MCF 10A (cell line): ENCODE measurements at regions not wholly inside any gene's neighbourhood (a gene's known extent, or its start where the extent isn't known, plus 50 kb on each side); places are given as distances from the start of the nearest gene placed in this dataset.
A peak's percentile ranks its signal among the peaks of the same experiment; 100 is the strongest.

ENCODE experiments used
- BruUV-seq: library from RNA; stranded (reverse); fragments of 400-500 nt; replicated peaks from 2 replicates; lab custom pipeline; 2021; lab: Mats Ljungman, UMichigan
- CTCF ChIA-PET: fragments of 300-600 bp; sonication (Branson Sonifier 250); formaldehyde crosslinking; extraction: SDS; loops from one replicate; lab custom pipeline; 2021; ENCODE audit warnings: antibody characterized with exemption, inconsistent platforms; lab: Yijun Ruan, JAX
- POLR2A ChIA-PET: fragments of 300-600, 350-650 bp; sonication (Branson Sonifier 250); formaldehyde crosslinking; extraction: SDS; loops from one replicate; lab custom pipeline; 2020; ENCODE audit warnings: antibody characterized with exemption, inconsistent platforms; lab: Yijun Ruan, JAX
- DNase-seq: peaks from one replicate; pipeline ENCODE4 v3.0.0-alpha.2; 2018; ENCODE audit not compliant: unreplicated experiment
- H3K27ac Mint-ChIP-seq: one replicate; pipeline ENCODE4 v1.8.0; 2022; ENCODE audit warnings: mild to moderate bottlenecking, low read depth, mixed read lengths; ENCODE audit not compliant: unreplicated experiment
- H3K27me3 Mint-ChIP-seq: one replicate; pipeline ENCODE4 v1.8.0; 2022; ENCODE audit warnings: mixed read lengths; ENCODE audit not compliant: insufficient read depth, unreplicated experiment
- H3K36me3 Mint-ChIP-seq: one replicate; pipeline ENCODE4 v1.8.0; 2022; ENCODE audit warnings: mild to moderate bottlenecking, moderate library complexity, mixed read lengths; ENCODE audit not compliant: insufficient read depth, unreplicated experiment
- H3K4me1 Mint-ChIP-seq: one replicate; pipeline ENCODE4 v1.8.0; 2022; ENCODE audit warnings: mixed read lengths; ENCODE audit not compliant: insufficient read depth, unreplicated experiment
- H3K4me3 Mint-ChIP-seq: one replicate; pipeline ENCODE4 v1.8.0; 2022; ENCODE audit warnings: mild to moderate bottlenecking, moderate library complexity, mixed read lengths; ENCODE audit not compliant: unreplicated experiment
- H3K9me3 Mint-ChIP-seq: one replicate; pipeline ENCODE4 v1.8.0; 2022; ENCODE audit warnings: mixed read lengths; ENCODE audit not compliant: unreplicated experiment
- CTCF ChIP-seq: fragments of 200-600 bp; IDR thresholded peaks from one replicate; pipeline ENCODE4 v1.8.0; 2022; ENCODE audit warnings: antibody characterized with exemption, mild to moderate bottlenecking; ENCODE audit not compliant: unreplicated experiment
- intact Hi-C: fragments of 100-400 bp; cut with micrococcal nuclease; formaldehyde crosslinking; loops from 2 replicates; pipeline ENCODE4 v1.14.1; 2022

- ChIA-PET CTCF (interaction anchor here (0.6 to 2.0 kb wide), 3 partner anchors 8 to 445 kb away, joined by 3 to 5 read pairs (median 5); no protein-coding TSS in a partner anchor), POLR2A (no interaction called here)
- no TSS peak for BruUV-seq
- Mint-ChIP-seq H3K36me3 (no peaks in the 10 kb centered on the region), H3K4me3 (no peak overlapping the region), H3K9me3 (no peaks in the 10 kb centered on the region), H3K27me3 (peaks cover 29% of the 10 kb centered on the region), H3K4me1 (peaks cover 6% of the 10 kb centered on the region), H3K27ac (no peak overlapping the region)
- intact Hi-C loops = no loop called here
- no peak for DNase-seq
- no peak for TF ChIP-seq CTCF
Measured at GRCh38 chr11:112831041-112831440, 130.2 kb upstream of the NCAM1 start.

GRCh38 chr11:112831969-112832766, 129.1 kb upstream of the NCAM1 start:
- Mint-ChIP-seq H3K27ac (no peak overlapping the region), H3K4me1 (peaks cover 6% of the 10 kb centered on the region), H3K4me3 (no peak overlapping the region), H3K27me3 (peaks cover 21% of the 10 kb centered on the region), H3K9me3 (no peaks in the 10 kb centered on the region), H3K36me3 (no peaks in the 10 kb centered on the region)
- TF ChIP-seq CTCF = no peak
- BruUV-seq = no TSS peak
- intact Hi-C loops = no loop called here
- ChIA-PET POLR2A (interaction anchor here (0.9 to 1.9 kb wide), 2 partner anchors 10 to 13 kb away, joined by 3 to 5 read pairs; no protein-coding TSS in a partner anchor), CTCF (interaction anchor here (0.6 to 2.2 kb wide), 4 partner anchors 7 to 457 kb away, joined by 4 to 7 read pairs (median 6); no protein-coding TSS in a partner anchor)
- peak; percentile 43 for DNase-seq

- no TSS peak for BruUV-seq
- Mint-ChIP-seq H3K27ac (no peak overlapping the region), H3K36me3 (no peaks in the 10 kb centered on the region), H3K9me3 (no peaks in the 10 kb centered on the region), H3K27me3 (peaks cover 1% of the 10 kb centered on the region), H3K4me1 (no peaks in the 10 kb centered on the region), H3K4me3 (no peak overlapping the region)
- TF ChIP-seq CTCF = no peak
- peak; percentile 27 for DNase-seq
- ChIA-PET POLR2A (interaction anchor here (0.8 kb wide), 1 partner anchor 91 kb away, joined by 3 read pairs; no protein-coding TSS in a partner anchor), CTCF (interaction anchor here (1.3 to 2.2 kb wide), 2 partner anchors 281 to 456 kb away, joined by 5 to 7 read pairs; no protein-coding TSS in a partner anchor)
- intact Hi-C loops = no loop called here
Measured at GRCh38 chr11:112834277-112834755, 126.9 kb upstream of the NCAM1 start.

GRCh38 chr11:112835591-112836255, 125.5 kb upstream of the NCAM1 start:
- Mint-ChIP-seq H3K9me3 (no peaks in the 10 kb centered on the region), H3K27ac (no peak overlapping the region)
- POLR2A ChIA-PET = no interaction called here

More at GRCh38 chr11:112835591-112836255, 125.5 kb upstream of the NCAM1 start:
- no peak for DNase-seq
- BruUV-seq = no TSS peak
- H3K4me3 Mint-ChIP-seq = no peak overlapping the region
- peaks cover 7% of the 10 kb centered on the region for H3K36me3 Mint-ChIP-seq
- TF ChIP-seq CTCF = no peak
- intact Hi-C loops = no loop called here
- peaks cover 9% of the 10 kb centered on the region for H3K27me3 Mint-ChIP-seq
- CTCF ChIA-PET = interaction anchor here (0.6 to 2.7 kb wide), 5 partner anchors 14 to 453 kb away, joined by 3 to 14 read pairs (median 3); no protein-coding TSS in a partner anchor
- H3K4me1 Mint-ChIP-seq = no peaks in the 10 kb centered on the region
